SU-DHL-6 (cell line): ENCODE measurements at regions not wholly inside any gene's neighbourhood (a gene's known extent, or its start where the extent isn't known, plus 50 kb on each side); places are given as distances from the start of the nearest gene placed in this dataset.

Experiments
- CTCF ChIP-seq: fragments of 200-600 bp; sonication (generic); IDR thresholded peaks from one replicate; pipeline ENCODE4 v1.5.1; 2017; ENCODE audit warnings: antibody characterized with exemption, mild to moderate bottlenecking, low read length, moderate library complexity; ENCODE audit not compliant: insufficient read depth, poor library complexity, severe bottlenecking
- EZH2phosphoT487 ChIP-seq: fragments of 200-600 bp; sonication (generic), shearing (Covaris generic); conservative IDR thresholded peaks from 2 replicates; pipeline ENCODE4 v1.6.1; 2018; ENCODE audit warnings: mild to moderate bottlenecking, antibody characterized with exemption, low read length, moderate library complexity, mixed read lengths

DNA sequence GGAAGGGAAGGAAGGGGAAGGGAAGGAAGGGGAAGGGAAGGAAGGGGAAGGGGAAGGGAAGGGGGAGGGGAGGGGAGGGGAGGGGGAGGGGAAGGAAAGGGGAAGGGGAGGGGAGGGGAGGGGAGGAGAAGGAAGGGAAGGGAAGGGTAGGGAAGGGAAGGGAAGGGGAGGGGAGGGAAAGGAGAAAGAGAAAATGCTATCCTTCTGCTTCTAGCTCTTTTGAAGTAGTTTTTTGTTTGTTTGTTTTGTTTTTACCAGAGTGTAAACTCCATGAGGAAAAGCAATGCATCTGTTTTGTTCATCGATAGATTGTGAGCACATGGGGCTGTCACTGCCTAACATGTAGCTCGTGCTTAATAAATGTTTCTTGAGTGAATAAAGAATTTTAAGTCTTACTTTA is 1592.7 kb upstream of the ACVR2A start:
- TF ChIP-seq EZH2phosphoT487 = no peak
- TF ChIP-seq CTCF = no peak
